ENCODE measurements at regions not wholly inside any gene's neighbourhood (a gene's known extent, or its start where the extent isn't known, plus 50 kb on each side); places are given as distances from the start of the nearest gene placed in this dataset.

DNA sequence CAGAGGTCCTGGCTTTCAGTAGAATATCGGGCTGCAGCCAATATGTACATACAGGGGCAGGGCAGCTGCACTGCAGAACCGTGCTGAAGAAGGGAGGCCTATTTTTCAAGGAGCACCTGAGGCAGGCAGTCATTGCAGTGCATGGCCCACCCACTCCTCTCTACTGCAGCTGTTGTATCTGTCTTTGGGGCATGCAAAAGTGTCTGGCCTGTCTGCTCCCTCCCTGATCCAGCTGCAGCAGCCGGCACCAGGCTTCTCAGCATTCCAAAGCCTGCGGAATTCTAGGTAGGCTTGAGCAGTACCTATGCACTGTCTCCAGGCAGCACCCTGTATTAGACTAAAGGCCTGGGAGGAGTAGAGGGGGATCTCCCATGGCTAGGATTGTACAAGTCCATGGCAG lies 415.2 kb upstream of the MAGEB16 start:
- Histone ChIP-seq H3K4me1 (ENCODE audit: control insufficient read depth, extremely low read depth, insufficient read depth, low read length) (no peaks in the 10 kb centered on the region), H3K27me3 (ENCODE audit: control insufficient read depth, insufficient read depth, low read length) (no peaks in the 10 kb centered on the region), H4K20me1 (ENCODE audit: control insufficient read depth, extremely low read depth, insufficient read depth, low read length) (no peaks in the 10 kb centered on the region), H2AFZ (ENCODE audit: low read length) (no peak overlapping the region), H3K36me3 (ENCODE audit: control insufficient read depth, insufficient read depth, low read length) (no peaks in the 10 kb centered on the region), H3K79me2 (ENCODE audit: control insufficient read depth, insufficient read depth, low read length) (no peaks in the 10 kb centered on the region), H3K4me3 (replicated peaks in 1 of 4; ENCODE audit: control extremely low read depth in 1 of 4, insufficient read depth in 1 of 4, low read depth in 3 of 4, low read length in 4 of 4) (no peak overlapping the region), H3K4me2 (ENCODE audit: extremely low read depth, insufficient read depth, low read length) (no peak overlapping the region), H3K27ac (ENCODE audit: insufficient read depth, low read length) (no peak overlapping the region), H3K9ac (ENCODE audit: insufficient read depth, low read length) (no peak overlapping the region), H3K9me3 (ENCODE audit: control insufficient read depth, insufficient read depth, low read depth, low read length) (no peaks in the 10 kb centered on the region)
- no peak for DNase-seq (ENCODE audit: low read depth in 2 of 2)
- TF ChIP-seq CTCF (conservative IDR thresholded peaks at IDR 0.05 in 1 of 2, IDR thresholded peaks at IDR 0.05 in 1 of 2; ENCODE audit: low read depth in 1 of 2, low read length in 2 of 2): no peak
- TF ChIP-seq EZH2 (IDR thresholded peaks at IDR 0.05; ENCODE audit: low read length, missing control alignments): no peak

GRCh38 chrX:35392232-35392631 lies 405.9 kb upstream of the MAGEB16 start:
- no peaks in the 10 kb centered on the region for H3K36me3 ChIP-seq (ENCODE audit: control insufficient read depth, insufficient read depth, low read length)
- no peak overlapping the region for H2AFZ ChIP-seq (ENCODE audit: low read length)
- H3K4me1 ChIP-seq (ENCODE audit: control insufficient read depth, extremely low read depth, insufficient read depth, low read length): no peaks in the 10 kb centered on the region
- no peak overlapping the region for H3K4me2 ChIP-seq (ENCODE audit: extremely low read depth, insufficient read depth, low read length)
- H3K27ac ChIP-seq (ENCODE audit: insufficient read depth, low read length): no peak overlapping the region
- no peak overlapping the region for H3K9ac ChIP-seq (ENCODE audit: insufficient read depth, low read length)
- H3K27me3 ChIP-seq (ENCODE audit: control insufficient read depth, insufficient read depth, low read length): no peaks in the 10 kb centered on the region
- H3K4me3 ChIP-seq (replicated peaks in 1 of 4; ENCODE audit: control extremely low read depth in 1 of 4, insufficient read depth in 1 of 4, low read depth in 3 of 4, low read length in 4 of 4): no peak overlapping the region
- no peak for DNase-seq (ENCODE audit: low read depth in 2 of 2)
- TF ChIP-seq CTCF (conservative IDR thresholded peaks at IDR 0.05 in 1 of 2, IDR thresholded peaks at IDR 0.05 in 1 of 2; ENCODE audit: low read depth in 1 of 2, low read length in 2 of 2) (no peak), EZH2 (IDR thresholded peaks at IDR 0.05; ENCODE audit: low read length, missing control alignments) (no peak)
- no peaks in the 10 kb centered on the region for H3K9me3 ChIP-seq (ENCODE audit: control insufficient read depth, insufficient read depth, low read depth, low read length)
- H4K20me1 ChIP-seq (ENCODE audit: control insufficient read depth, extremely low read depth, insufficient read depth, low read length): no peaks in the 10 kb centered on the region
- H3K79me2 ChIP-seq (ENCODE audit: control insufficient read depth, insufficient read depth, low read length): no peaks in the 10 kb centered on the region

- H3K4me2 ChIP-seq (ENCODE audit: extremely low read depth, insufficient read depth, low read length): no peak overlapping the region
- no peak overlapping the region for H3K27ac ChIP-seq (ENCODE audit: insufficient read depth, low read length)
- TF ChIP-seq CTCF (conservative IDR thresholded peaks at IDR 0.05 in 1 of 2, IDR thresholded peaks at IDR 0.05 in 1 of 2; ENCODE audit: low read depth in 1 of 2, low read length in 2 of 2): no peak
- no peak for DNase-seq (ENCODE audit: low read depth in 2 of 2)
- no peaks in the 10 kb centered on the region for H3K27me3 ChIP-seq (ENCODE audit: control insufficient read depth, insufficient read depth, low read length)
- no peaks in the 10 kb centered on the region for H3K36me3 ChIP-seq (ENCODE audit: control insufficient read depth, insufficient read depth, low read length)
- no peak overlapping the region for H3K9ac ChIP-seq (ENCODE audit: insufficient read depth, low read length)
- no peaks in the 10 kb centered on the region for H4K20me1 ChIP-seq (ENCODE audit: control insufficient read depth, extremely low read depth, insufficient read depth, low read length)
- H3K4me1 ChIP-seq (ENCODE audit: control insufficient read depth, extremely low read depth, insufficient read depth, low read length): no peaks in the 10 kb centered on the region
- H3K79me2 ChIP-seq (ENCODE audit: control insufficient read depth, insufficient read depth, low read length): no peaks in the 10 kb centered on the region
- H3K4me3 ChIP-seq (replicated peaks in 1 of 4; ENCODE audit: control extremely low read depth in 1 of 4, insufficient read depth in 1 of 4, low read depth in 3 of 4, low read length in 4 of 4): no peak overlapping the region
- no peaks in the 10 kb centered on the region for H3K9me3 ChIP-seq (ENCODE audit: control insufficient read depth, insufficient read depth, low read depth, low read length)
- no peak overlapping the region for H2AFZ ChIP-seq (ENCODE audit: low read length)
Measured at GRCh38 chrX:35406386-35406785, 391.8 kb upstream of the MAGEB16 start.
